ENCODE measurements at regions not wholly inside any gene's neighbourhood (a gene's known extent, or its start where the extent isn't known, plus 50 kb on each side); places are given as distances from the start of the nearest gene placed in this dataset.

- TF ChIP-seq CHD2 (IDR thresholded peaks at IDR 0.05; ENCODE audit: borderline replicate concordance, low read depth, low read length), result no peak
- no peak for TF ChIP-seq HDAC2 (IDR thresholded peaks at IDR 0.05)
- no peak for TF ChIP-seq E2F4 (IDR thresholded peaks at IDR 0.05; ENCODE audit: low read depth, low read length)
- no peak for TF ChIP-seq MTA3 (IDR thresholded peaks at IDR 0.05; ENCODE audit: borderline replicate concordance, low read length)
- no peak for TF ChIP-seq SMAD1 (IDR thresholded peaks at IDR 0.05; ENCODE audit: low read depth, partially characterized antibody)
- TF ChIP-seq DPF2 (IDR thresholded peaks at IDR 0.05), result no peak
These were observed 180.4 kb upstream of the PKN2 start (continued) for GRCh38 chr1:88503646-88504045.

GRCh38 chr1:88504601-88505000, 179.5 kb upstream of the PKN2 start:
- no peak for DNase-seq (ENCODE audit: low read depth, low spot score)
- Histone ChIP-seq H3K4me2 (ENCODE audit: control insufficient read depth, insufficient read depth) (no peak overlapping the region), H3K27ac (ENCODE audit: control insufficient read depth, insufficient read depth) (no peak overlapping the region), H3K79me2 (ENCODE audit: control insufficient read depth, insufficient read depth, low read length) (no peaks in the 10 kb centered on the region), H3K9me3 (replicated peaks; ENCODE audit: control insufficient read depth, insufficient read depth, low read length) (no peaks in the 10 kb centered on the region), H2AFZ (ENCODE audit: control insufficient read depth, low read depth, low read length) (no peak overlapping the region), H3K27me3 (replicated peaks in 1 of 2; ENCODE audit: control insufficient read depth in 2 of 2, insufficient read depth in 2 of 2, low read length in 1 of 2) (no peaks in the 10 kb centered on the region), H4K20me1 (ENCODE audit: control insufficient read depth, insufficient read depth) (no peaks in the 10 kb centered on the region), H3K9ac (ENCODE audit: control insufficient read depth, insufficient read depth, low read length) (no peak overlapping the region), H3K36me3 (ENCODE audit: control insufficient read depth in 2 of 2, insufficient read depth in 2 of 2, low read length in 1 of 2) (no peaks in the 10 kb centered on the region), H3K4me3 (no peak overlapping the region), H3K4me1 (ENCODE audit: control insufficient read depth, insufficient read depth, low read length) (no peaks in the 10 kb centered on the region)
- in situ Hi-C loops (cut with MboI) (no loop called here), intact Hi-C loops (cut with micrococcal nuclease; ENCODE audit: unreplicated experiment) (no loop called here)
- no peak for FAIRE-seq
- ChIA-PET SMC1A (ENCODE audit: uncharacterized antibody, unreplicated experiment) (no interaction called here), POLR2A (no interaction called here), RAD21 (ENCODE audit: unreplicated experiment) (no interaction called here), CTCF (no interaction called here)
- no peak for ATAC-seq
- no TSS peak for BruUV-seq (replicated peaks)
- no peak for TF ChIP-seq POLR2AphosphoS5 (IDR thresholded peaks at IDR 0.05; ENCODE audit: low read length)
- no peak for TF ChIP-seq MXI1 (IDR thresholded peaks at IDR 0.05; ENCODE audit: low read depth, low read length)
- TF ChIP-seq SREBF1 (IDR thresholded peaks at IDR 0.05; ENCODE audit: low read length), result no peak
- TF ChIP-seq RBBP5 (conservative IDR thresholded peaks at IDR 0.05), result no peak
- TF ChIP-seq RFX5 (IDR thresholded peaks at IDR 0.05; ENCODE audit: low read depth, low read length), result no peak
- no peak for TF ChIP-seq DPF2 (IDR thresholded peaks at IDR 0.05)
- TF ChIP-seq ATF3 (IDR thresholded peaks at IDR 0.05; ENCODE audit: borderline replicate concordance, extremely low read depth, low read depth, low read length), result no peak
- no peak for TF ChIP-seq HCFC1 (IDR thresholded peaks at IDR 0.05; ENCODE audit: low read length)
- no peak for TF ChIP-seq IRF4 (IDR thresholded peaks at IDR 0.05; ENCODE audit: low read depth, low read length)
- TF ChIP-seq RCOR1 (conservative IDR thresholded peaks at IDR 0.05; ENCODE audit: low read depth, low read length), result no peak
- TF ChIP-seq MAX (IDR thresholded peaks at IDR 0.05; ENCODE audit: low read depth, low read length), result no peak
- TF ChIP-seq TBL1XR1 (IDR thresholded peaks at IDR 0.05; ENCODE audit: low read depth, low read length), result no peak
- TF ChIP-seq YBX1 (IDR thresholded peaks at IDR 0.05), result no peak
- no peak for TF ChIP-seq TAF1 (IDR thresholded peaks at IDR 0.05; ENCODE audit: borderline replicate concordance, low read depth, low read length)
- no peak for TF ChIP-seq SMAD1 (IDR thresholded peaks at IDR 0.05; ENCODE audit: low read depth, partially characterized antibody)
- no peak for TF ChIP-seq TCF3 (IDR thresholded peaks at IDR 0.05; ENCODE audit: borderline replicate concordance, insufficient read depth, low read depth, low read length)
- no peak for TF ChIP-seq NBN (IDR thresholded peaks at IDR 0.05)
- WGBS (ENCODE audit: insufficient coverage, insufficient replicate concordance, low lambda C conversion rate, missing lambda C conversion rate), result 5% methylated on average over 1 of the region's 1 CpG

Measured in GM12878 (cell line).